HEK293 (cell line): ENCODE measurements at regions not wholly inside any gene's neighbourhood (a gene's known extent, or its start where the extent isn't known, plus 50 kb on each side); places are given as distances from the start of the nearest gene placed in this dataset.

Experiments used
- CTCF ChIP-seq: fragments of 450-650 bp; formaldehyde crosslinking; IDR thresholded peaks from 2 replicates; pipeline ENCODE4 v1.5.1; 2016; ENCODE audit warnings: missing biosample characterization, missing genetic modification characterization
- GLI4 ChIP-seq: fragments of 450-650 bp; formaldehyde crosslinking; IDR thresholded peaks from 2 replicates; pipeline ENCODE4 v1.5.1; 2016; ENCODE audit warnings: missing biosample characterization, missing genetic modification characterization
- MYNN ChIP-seq: fragments of 450-650 bp; formaldehyde crosslinking; IDR thresholded peaks from 2 replicates; pipeline ENCODE4 v1.5.1; 2016; ENCODE audit warnings: missing biosample characterization, missing genetic modification characterization, borderline replicate concordance
- ZNF510 ChIP-seq: fragments of 450-650 bp; formaldehyde crosslinking; IDR thresholded peaks from 2 replicates; pipeline ENCODE4 v1.5.1; 2018; ENCODE audit warnings: mild to moderate bottlenecking, missing genetic modification characterization, missing biosample characterization; ENCODE audit not compliant: insufficient replicate concordance
- ZNF629 ChIP-seq: fragments of 450-650 bp; formaldehyde crosslinking; IDR thresholded peaks from 2 replicates; pipeline ENCODE4 v1.5.1; 2017; ENCODE audit warnings: missing biosample characterization, missing genetic modification characterization

GRCh38 chr6:168248148-168248620, 71.4 kb downstream of the DACT2 start:
- TF ChIP-seq MYNN (tag by site-specific recombination) (no peak), GLI4 (no peak), ZNF510 (tag by site-specific recombination) (no peak), CTCF (tag by site-specific recombination) (no peak), ZNF629 (tag by site-specific recombination) (peak; percentile 9; the same call in 1 of the 2 replicates)
